ENCODE measurements at regions not wholly inside any gene's neighbourhood (a gene's known extent, or its start where the extent isn't known, plus 50 kb on each side); places are given as distances from the start of the nearest gene placed in this dataset.
"Not testable (repeated sequence)": the region's sequence is repeated elsewhere in the genome, so short reads cannot be mapped to it uniquely, and the experiment has no call there.

DNA sequence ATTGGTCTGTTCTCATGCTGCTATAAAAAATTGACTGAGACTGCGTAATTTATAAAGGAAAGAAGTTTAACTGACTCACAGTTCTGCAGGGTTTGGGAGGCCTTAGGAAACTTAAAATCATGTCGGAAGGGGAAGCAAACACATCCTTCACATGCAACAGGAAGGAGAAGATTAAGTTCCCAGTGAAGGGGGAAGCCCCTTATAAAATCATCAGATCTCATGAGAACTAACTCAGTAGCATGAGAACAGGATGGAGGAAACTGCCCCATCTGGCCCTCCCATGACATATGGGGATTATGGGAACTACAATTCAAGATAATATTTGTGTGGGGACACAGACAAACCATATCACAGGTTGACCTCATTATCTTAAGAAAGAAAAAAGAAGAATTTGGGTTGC is 134.5 kb downstream of the PPP1R3A start:
- DNase-seq (ENCODE audit: low read depth in 2 of 2, low spot score in 1 of 2), result no peak

DNA sequence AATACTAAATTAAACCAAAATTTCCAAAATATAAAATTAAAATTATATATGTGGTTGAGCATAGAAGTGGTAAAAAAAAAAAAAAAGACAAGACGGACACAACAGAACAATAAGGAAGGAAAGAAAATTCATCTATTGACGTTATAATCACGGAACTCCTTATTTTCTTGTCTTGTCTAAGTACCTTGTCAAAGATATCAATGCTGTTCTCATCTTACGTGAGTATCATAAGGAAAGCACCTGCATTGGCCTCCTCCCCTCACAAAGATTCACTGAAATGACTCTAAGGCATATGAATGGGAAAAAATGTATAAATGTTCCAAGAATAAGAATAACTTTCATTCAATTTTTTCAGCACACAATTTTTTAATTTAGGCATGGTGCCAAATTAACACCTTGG is 135.4 kb downstream of the PPP1R3A start:
- DNase-seq (ENCODE audit: low read depth in 2 of 2, low spot score in 1 of 2), result no peak

DNA sequence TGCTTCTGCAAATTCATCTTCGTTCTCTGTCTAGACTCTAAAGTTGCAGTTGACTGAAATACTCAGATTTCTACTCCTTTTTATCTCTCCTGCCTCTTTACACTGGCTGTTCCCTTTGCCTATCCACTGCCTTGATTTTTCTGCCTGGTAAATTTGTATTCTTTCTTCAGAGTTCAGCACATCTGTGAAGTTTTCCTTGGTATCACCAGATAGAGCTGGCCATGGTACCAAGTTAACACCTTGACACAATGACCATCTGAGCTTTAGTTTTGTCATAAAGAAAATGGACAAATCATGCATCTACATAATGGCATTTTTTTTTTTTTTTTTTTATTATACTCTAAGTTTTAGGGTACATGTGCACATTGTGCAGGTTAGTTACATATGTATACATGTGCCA is 143.0 kb downstream of the PPP1R3A start:
- DNase-seq (ENCODE audit: low read depth in 2 of 2, low spot score in 1 of 2), result no peak

DNA sequence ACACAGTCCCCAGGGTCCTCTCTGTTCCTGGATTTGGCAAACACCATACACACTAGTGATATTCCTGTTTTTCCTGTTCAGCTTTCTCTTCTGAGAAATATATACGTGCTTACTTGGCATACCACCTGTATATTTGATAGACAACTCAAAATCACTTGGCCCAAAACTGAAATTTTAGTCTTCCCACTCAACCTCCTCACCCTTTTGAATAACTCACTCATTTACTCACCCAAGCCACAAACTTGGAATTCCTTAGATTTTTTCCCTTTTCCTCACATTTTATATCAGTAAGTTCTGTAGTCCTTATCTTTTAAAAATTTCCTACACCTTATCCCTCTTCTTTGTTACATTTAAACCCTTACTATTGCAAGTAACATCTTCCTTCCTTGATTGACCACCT is 143.4 kb downstream of the PPP1R3A start:
- no peak for DNase-seq (ENCODE audit: low read depth in 2 of 2, low spot score in 1 of 2)

DNA sequence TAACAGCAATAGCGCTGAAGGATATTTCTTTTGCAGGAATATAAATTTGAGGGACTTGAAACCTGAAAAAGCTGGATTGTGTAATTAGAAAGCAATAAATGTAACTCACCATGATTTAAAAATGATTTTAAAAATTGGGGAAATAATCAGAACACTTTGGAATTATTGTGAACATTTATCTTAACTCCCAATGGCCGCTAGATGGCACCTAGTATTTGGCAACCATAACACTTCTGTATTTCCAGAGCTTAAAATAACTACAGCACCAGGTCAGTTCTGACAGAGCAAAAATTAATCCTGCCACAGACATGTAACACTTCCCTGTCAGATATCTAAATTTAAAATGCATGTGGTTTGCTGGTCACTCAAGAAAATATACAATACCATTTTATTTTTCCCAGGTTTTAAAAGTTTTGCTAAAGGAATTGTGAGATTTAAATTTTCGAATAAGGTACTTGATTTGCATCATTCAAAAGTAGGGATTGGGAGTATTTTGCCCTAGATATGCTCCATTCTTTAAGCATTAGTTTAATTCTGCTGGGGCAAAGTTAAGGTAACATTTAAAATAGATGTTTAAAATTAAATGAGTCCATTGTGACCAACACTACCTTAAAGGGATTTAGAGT is 144.5 kb downstream of the PPP1R3A start:
- no peak for DNase-seq (ENCODE audit: low read depth in 2 of 2, low spot score in 1 of 2)

DNA sequence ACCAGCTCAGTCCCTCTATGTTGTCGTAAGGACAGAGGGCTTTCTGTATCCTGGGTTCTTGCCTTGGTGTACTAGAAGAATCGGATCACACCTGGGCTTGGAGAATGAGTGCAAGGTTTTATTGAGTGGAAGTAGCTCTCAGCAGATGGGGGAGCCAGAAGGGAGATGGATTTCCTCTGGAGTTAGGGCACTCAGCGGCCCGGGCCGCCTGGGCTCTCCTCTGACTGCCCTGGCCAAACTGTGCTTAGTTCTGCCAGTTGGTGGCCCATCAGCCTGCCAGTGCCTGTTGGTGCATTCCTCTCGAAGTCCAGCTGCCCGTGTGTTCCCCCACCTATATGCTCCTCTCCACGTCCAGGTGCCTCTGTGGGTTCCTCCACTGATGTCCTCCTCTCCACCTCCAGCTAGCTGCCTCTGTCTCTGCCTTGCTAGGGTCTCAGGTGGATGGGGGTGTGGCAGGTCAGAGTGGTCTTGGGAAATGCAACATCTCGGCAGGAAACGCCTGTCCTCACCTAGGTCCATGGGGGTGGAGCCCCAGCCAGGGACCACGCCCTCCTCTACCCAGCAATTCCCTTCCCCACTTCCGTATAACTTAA is 148.6 kb downstream of the PPP1R3A start:
- DNase-seq (ENCODE audit: low read depth in 2 of 2, low spot score in 1 of 2), result no peak

DNA sequence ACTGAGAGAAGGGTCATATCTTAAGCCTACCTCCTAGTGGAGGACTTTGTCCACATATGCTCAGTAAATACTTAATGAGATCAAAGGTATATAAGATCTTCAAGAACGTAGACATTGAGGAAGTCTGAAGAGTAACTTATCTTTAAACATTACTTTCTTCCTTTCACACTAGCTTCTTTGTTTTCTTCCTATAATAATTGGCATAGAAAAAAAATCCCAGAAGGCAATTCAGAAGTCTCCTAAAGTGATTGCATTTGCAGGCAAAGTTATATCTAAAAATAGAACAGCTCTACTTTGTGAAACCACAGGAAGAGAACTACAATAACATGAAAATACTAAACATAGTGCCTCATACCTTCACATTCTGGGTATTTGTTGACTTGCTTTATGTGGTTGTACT is 150.4 kb downstream of the PPP1R3A start:
- no peak for DNase-seq (ENCODE audit: low read depth in 2 of 2, low spot score in 1 of 2)

DNA sequence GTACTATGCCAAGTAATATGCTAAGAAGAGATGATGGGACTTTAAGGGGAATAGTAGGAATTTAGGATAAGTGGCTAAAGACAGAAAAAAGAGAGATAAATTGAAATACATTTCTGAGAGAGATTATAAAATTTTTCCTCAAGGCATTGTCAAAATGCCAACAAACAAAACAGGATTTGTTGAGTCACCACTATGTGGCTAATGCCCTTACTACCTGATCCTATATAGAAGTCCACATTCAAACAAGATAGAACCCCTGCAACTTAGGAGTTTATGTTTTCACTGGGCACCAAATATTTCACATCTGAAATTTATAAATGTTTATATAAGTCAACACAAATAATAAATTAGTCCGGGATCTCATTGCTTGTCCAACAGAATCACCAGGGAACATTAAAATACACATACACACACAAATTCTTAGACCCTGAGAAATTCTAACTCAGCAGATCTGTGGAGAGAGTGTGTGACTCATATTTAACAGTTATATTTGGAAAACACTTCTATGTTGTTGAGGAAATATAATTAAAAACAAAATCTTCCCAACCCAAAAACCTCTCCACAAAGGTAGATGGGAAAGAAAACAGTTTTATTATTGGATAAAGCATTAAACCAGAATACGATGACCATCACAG is 154.3 kb downstream of the PPP1R3A start:
- DNase-seq (ENCODE audit: low read depth in 2 of 2, low spot score in 1 of 2), result no peak

DNA sequence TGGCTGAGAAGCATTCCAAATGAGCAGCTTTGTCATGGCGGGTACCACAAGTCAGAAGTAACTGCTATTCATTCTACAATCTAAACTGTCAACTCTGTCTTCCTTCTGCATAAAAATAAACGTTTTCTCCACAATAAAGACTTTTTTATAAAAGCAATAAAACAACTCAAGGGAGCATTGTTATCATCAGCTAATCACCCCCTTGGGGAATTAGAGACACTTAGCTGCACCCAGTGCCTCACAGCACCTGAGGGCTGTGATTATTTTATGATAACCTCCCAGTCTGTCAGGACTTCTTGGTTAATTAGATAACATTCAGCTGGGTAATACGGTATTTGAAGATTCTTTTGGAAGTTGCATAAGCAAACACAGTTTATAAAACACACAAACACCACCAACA is 155.6 kb downstream of the PPP1R3A start:
- no peak for DNase-seq (ENCODE audit: low read depth in 2 of 2, low spot score in 1 of 2)

DNA sequence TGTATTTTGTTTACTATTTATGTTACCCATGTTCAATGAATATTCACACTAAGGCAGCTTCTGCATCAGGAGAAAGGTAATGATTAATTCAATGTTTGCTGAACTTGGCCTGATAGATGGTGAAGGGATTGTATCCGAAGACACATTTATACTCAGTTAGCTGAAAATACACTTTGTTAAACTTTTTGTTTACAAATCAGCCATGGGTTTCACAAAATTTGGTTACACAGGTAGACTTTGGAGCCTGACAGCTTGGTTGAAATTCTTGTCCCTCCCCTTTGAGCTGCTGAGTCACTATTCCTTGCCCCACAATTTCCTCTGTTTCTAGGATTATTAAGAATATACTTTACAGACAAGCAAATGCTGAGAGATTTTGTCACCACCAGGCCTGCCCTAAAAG is 162.6 kb downstream of the PPP1R3A start:
- DNase-seq (ENCODE audit: low read depth in 2 of 2, low spot score in 1 of 2), result no peak

DNA sequence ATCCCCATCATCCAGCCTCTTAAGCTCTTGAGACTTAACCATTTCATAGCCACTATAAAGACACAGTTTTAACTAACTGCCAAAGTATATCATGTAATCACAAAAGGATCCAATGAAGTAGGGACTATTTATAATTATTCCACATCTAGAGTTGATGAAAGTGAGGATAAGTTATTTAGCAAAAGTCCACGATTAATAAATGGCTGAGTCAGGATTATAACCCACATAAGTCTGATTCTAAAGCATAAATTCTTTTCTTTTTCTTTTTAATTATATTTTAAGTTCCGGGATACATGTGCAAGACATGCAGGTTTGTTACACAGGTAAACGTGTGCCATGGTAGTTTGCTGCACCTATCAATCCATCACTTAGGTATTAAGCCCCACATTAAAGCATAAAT is 166.1 kb downstream of the PPP1R3A start:
- DNase-seq (ENCODE audit: low read depth in 2 of 2, low spot score in 1 of 2), result no peak

DNA sequence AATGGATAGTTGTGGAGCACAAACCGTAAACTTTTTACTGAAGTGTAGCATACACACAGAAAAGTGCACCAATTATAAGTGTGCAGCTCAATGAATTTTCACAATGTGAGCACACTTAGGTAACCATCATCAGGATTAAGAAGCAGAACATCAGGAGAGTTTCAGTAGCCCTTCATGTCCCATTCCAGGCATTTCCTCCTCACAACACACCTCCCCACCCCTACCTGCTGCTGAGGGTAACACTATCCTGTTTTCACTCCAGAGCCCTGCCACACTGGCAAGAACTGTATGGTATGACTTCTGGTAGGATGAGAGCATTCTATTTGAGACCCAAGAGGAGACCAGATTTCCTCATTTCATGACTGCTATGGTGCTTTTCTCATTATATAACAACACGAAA is 166.5 kb downstream of the PPP1R3A start:
- no peak for DNase-seq (ENCODE audit: low read depth in 2 of 2, low spot score in 1 of 2)

DNA sequence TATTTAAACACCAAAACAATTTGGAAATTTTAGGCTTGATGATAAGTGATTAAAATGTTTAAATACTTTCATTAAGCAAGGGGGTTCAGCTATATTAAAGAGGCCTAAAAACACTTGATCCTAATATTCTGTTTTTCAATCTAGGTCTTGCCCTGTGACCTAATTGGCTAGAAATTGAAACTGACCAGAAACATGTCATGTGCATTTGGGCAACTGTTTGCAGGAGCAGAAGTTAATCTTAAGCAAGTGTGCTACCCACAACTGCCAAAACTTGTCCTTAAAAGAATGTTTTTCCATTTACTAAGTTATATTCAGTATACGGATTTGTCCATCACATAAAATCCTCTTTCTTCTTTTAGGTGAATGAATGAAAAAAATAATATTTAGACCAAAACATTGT is 167.3 kb downstream of the PPP1R3A start:
- no peak for DNase-seq (ENCODE audit: low read depth in 2 of 2, low spot score in 1 of 2)

DNA sequence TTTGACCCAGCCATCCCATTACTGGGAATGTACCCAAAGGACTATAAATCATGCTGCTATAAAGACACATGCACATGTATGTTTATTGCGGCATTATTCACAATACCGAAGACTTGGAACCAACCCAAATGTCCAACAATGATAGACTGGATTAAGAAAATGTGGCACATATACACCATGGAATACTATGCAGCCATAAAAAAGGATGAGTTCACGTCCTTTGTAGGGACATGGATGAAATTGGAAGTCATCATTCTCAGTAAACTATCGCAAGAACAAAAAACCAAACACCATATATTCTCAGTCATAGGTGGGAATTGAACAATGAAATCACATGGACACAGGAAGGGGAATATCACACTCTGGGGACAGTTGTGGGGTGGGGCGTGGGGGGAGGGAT is 170.4 kb downstream of the PPP1R3A start:
- DNase-seq (ENCODE audit: low read depth in 2 of 2, low spot score in 1 of 2), result not testable (repeated sequence)

DNA sequence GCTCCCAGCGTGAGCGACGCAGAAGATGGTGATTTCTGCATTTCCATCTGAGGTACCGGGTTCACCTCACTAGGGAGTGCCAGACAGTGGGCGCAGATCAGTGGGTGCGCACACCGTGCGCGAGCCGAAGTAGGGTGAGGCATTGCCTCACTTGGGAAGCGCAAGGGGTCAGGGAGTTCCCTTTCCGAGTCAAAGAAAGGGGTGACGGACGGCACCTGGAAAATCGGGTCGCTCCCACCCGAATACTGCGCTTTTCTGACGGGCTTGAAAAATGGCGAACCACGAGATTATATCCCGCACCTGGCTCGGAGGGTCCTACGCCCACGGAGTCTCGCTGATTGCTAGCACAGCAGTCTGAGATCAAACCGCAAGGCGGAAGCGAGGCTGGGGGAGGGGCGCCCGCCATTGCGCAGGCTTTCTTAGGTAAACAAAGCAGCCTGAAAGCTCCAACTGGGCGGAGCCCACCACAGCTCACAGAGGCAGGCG is 175.8 kb downstream of the PPP1R3A start:
- not testable (repeated sequence) for DNase-seq (ENCODE audit: low read depth in 2 of 2, low spot score in 1 of 2)

DNA sequence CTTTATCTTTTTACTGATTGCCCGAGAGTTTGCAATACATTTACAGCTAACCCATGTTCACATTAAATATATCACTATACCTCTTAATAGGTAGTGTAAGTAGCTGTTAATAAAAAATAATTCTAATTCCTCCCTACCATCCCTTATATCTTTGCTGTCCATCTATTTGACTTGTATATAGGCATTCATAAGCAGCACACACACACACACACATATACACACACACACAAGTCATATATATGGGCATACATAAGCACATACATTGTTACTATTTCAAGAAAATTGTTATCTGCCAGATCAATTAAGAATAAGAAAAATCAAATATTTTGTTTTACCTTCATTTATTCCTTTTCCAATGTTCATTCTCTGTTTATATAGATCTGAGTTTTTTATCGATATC is 176.4 kb downstream of the PPP1R3A start:
- no peak for DNase-seq (ENCODE audit: low read depth in 2 of 2, low spot score in 1 of 2)

DNA sequence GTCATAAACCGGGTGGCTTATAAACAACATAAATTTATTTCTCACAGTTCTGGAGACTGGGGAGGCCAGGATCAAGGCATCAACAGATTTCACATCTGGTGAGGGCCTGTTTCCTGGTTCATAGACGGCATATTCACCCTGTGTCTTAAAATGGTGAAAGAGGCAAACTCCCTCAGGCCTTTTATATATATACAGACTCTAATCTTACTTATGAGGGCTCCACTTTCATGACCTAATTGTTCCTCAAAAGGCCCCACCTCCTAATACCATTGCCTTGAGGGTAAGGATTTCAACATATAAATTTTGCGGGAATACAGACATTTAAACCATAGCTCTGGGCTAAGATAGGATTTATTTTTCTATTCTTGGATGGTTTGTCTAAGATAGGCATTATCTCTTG is 187.2 kb downstream of the PPP1R3A start:
- no peak for DNase-seq (ENCODE audit: low read depth in 2 of 2, low spot score in 1 of 2)

DNA sequence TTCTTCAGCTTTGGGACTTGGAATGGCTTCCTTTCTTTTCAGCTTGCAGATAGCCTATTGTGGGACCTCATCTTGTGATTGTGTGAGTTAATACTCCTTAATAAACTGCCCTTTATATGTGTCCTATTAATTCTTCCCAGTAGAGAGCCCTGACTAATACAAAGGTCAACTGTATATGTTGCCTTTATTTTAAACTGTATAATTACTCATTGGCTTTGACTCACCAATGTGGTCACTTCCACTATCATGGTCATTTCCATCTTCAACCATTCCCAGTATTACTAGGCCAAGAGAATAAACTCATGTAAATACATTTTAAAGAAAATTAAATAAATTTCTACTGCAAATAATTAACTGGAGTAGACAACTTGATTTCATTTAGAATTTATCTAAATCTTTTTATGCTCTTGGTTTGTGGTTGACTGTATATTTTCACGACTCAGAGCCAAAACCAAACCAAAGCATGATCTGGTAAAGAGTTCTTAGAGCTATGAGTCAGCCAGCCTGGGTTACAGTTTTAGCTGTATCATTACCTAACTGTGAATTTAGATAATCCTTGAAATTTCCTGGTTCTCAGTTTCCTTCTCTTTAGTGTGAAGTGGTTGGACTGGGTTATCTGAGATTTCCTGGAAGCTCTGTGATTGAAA is 188.4 kb downstream of the PPP1R3A start:
- no peak for DNase-seq (ENCODE audit: low read depth in 2 of 2, low spot score in 1 of 2)

DNA sequence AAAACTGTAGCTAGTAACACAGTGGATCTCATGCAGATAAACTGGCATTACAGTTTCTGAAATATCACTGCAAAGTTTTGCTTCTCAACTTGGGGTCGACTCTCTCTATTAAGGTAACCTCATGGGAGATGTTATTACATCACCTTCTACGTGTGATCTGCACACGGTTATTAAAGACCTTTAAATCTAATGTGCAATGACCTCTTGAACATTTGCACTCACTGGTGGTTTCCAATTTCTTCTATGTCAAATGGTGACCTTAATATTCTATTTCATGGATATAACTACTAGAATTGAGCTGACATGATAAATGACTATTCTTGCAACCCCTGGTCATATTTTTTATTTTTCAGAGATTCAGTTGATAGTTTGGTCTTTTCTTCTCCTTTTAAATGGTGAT is 191.3 kb downstream of the PPP1R3A start:
- no peak for DNase-seq (ENCODE audit: low read depth in 2 of 2, low spot score in 1 of 2)

DNA sequence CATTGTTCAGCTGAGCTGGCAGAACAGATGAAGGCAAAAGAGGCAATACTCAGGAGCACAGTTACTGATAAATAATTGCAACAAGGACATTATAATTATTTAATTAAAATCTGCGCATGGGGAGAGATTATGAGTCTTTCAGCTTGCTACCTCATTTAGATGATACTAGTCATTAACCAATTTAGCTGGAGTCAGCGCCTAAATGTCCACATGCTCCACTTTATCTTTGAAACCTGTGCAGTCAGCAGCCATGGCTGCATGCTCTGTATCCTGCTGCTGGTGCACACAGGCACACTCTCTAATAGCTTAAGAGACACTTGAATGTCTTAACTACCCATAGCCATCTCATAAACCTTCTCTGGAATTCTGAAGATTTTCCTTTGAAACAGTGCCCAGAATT is 196.8 kb downstream of the PPP1R3A start:
- DNase-seq (ENCODE audit: low read depth in 2 of 2, low spot score in 1 of 2), result no peak

DNA sequence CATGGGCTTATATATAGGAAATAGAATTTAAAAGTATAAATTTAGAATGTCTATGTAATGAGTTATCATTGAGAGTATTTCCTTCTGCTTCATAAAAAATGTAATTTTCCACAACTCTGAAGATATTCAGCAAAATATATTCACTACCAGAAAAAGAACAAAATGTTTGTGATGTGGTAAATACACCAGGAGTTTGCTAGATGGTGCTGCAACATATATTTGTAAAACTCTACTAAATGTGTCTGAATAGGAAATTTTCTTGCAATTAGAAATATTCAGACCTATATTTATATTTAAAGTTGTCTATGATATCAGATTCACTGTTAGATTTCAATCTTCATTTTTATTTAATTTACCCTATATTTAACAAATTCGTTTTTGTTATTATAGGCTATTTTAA is 201.1 kb downstream of the PPP1R3A start:
- no peak for DNase-seq (ENCODE audit: low read depth in 2 of 2, low spot score in 1 of 2)
